WI38 (cell line): ENCODE measurements at regions not wholly inside any gene's neighbourhood (a gene's known extent, or its start where the extent isn't known, plus 50 kb on each side); places are given as distances from the start of the nearest gene placed in this dataset.

Experiments used
- H3K4me3 ChIP-seq: 2 replicates; pipeline ENCODE4 v1.5.1; 2011; ENCODE audit warnings: low read depth, mild to moderate bottlenecking, control low read depth, low read length
- TF ChIP-seq, protein P1 (sequence below): IDR thresholded peaks from 2 replicates; pipeline ENCODE4 v1.5.1; 2012; ENCODE audit warnings: low read depth, mild to moderate bottlenecking, control low read depth, low read length

DNA sequence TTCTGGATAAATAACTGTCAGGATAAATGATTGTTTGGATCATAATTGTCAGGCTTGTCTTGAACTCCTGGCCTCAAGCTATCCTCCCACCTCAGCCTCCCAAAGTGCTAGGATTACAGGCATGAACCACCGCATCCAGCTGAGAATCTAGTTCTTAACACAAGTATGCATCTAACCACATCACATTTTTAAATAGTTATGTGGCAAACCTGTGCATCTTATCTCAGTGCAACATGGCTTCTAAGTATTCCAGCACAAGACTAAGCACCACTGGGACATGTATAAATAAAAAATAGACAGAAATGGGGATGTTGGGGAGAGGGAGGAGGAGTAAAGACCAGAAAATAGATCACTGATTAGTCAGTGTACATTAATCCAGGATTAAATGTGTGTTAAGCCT is 74.7 kb upstream of the TBL1X start:
- TF ChIP-seq, protein P1, sequence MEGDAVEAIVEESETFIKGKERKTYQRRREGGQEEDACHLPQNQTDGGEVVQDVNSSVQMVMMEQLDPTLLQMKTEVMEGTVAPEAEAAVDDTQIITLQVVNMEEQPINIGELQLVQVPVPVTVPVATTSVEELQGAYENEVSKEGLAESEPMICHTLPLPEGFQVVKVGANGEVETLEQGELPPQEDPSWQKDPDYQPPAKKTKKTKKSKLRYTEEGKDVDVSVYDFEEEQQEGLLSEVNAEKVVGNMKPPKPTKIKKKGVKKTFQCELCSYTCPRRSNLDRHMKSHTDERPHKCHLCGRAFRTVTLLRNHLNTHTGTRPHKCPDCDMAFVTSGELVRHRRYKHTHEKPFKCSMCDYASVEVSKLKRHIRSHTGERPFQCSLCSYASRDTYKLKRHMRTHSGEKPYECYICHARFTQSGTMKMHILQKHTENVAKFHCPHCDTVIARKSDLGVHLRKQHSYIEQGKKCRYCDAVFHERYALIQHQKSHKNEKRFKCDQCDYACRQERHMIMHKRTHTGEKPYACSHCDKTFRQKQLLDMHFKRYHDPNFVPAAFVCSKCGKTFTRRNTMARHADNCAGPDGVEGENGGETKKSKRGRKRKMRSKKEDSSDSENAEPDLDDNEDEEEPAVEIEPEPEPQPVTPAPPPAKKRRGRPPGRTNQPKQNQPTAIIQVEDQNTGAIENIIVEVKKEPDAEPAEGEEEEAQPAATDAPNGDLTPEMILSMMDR, result no peak

DNA sequence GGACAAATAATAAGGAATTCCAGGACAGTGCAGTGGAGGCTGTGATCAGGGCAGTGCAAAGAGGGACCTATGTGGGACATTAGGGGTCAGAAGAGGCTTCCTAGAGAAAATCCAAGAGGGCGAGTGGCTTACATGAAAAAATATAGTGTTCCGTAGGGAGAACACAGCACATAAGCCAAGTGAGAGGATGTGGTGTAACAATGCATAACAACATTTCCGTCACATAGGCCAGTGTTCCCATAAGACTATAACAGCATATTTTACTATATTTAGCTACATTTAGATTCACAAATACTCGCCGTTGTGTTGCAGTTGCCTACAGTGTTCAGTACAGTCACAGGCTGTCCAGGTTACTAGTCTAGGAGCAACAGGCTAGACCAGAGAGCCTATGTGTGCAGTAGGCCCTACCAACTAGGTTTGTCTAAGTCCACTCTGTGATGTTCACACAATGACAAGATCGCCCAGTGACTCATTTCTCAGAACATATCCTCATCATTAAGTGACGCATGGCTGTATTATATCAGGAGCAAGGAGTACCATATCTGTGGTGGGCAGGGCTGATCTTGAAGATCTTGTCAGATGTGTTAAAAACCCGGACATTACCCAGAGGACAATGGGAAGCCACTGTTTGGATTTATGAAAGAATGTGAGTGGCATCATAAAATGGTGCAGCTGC is 74.0 kb upstream of the TBL1X start:
- no peak overlapping the region for H3K4me3 ChIP-seq
- TF ChIP-seq, protein P1, result no peak

More for the DNA sequence above, 74.7 kb upstream of the TBL1X start:
- H3K4me3 ChIP-seq, result no peak overlapping the region

DNA sequence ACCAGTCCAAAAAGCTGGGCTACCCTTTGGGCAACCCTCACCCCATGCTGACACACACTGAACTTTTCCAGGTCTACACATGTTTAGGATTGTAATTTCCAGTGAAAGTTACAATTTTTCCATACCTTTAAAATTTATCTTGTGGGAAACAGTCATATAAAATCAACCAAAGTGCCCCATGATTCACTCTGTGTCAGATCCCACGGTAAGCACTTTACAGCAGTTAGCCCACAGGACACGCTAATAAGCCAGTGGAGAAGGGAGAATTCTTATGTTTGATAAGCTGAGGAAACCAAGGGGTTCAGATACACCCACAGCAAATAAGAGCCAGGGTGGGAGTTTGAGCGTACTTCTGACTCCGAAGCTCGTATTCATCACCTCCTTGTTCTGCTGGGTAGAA is 72.4 kb upstream of the TBL1X start:
- no peak overlapping the region for H3K4me3 ChIP-seq
- TF ChIP-seq, protein P1, result no peak

DNA sequence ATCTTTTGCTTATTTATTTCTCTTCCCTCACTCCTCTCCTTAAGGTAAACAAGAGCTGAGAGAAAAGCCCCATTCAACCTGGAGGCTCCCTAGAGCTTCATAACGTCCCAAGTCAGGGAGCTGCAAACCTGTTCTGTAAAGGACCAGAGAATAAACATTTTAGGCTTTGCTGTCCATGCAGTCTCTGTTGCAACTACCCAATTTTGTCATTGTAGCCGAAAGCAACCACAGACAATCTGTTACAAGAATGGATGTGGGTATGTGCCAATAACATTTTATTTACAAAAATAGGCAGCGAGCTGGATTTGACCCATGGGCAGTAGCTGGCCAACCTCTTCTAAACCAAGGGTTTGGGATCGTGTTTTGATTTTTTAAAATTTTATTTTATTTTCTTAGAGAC is 71.3 kb upstream of the TBL1X start:
- TF ChIP-seq, protein P1, result no peak
- no peak overlapping the region for H3K4me3 ChIP-seq

DNA sequence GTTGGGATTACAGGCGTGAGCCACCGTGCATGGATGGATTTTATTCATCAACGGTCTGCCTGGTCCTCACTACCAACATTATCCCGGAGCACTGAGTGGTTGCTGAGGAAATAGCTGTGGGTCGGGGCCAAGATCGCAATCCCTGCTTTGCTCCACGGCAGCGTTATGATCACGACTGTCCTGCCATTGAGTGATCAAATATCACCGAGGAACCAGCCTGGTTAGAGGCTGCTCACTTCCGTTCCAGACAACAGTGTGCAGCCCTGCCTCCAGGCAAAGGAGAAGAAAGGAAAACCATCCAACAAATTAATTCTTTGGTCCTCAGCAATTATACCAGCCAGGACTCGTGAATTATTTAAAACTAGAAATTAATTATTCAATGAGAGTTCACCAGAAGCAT is 70.6 kb upstream of the TBL1X start:
- TF ChIP-seq, protein P1, result no peak
- no peak overlapping the region for H3K4me3 ChIP-seq

DNA sequence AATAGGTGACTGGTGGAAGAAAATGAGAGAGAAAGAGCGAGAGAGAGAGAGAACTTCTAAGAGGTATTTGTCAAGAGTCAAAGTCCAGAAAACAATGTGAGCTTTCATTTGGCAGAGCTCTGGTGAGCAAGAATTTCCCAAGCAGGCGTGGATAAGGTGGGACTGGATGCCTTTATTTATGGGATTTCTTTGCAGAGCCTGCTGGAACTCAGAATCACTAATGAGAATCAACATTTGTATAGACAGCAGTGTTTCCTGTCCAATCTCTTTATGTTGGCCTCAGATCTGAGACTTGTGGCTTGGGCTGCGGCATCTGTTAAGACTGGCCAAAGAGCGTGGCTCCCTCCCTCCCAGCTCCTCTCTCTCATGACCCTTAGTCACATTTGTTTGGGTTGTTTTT is 67.9 kb upstream of the TBL1X start:
- H3K4me3 ChIP-seq, result no peak overlapping the region
- TF ChIP-seq, protein P1, result no peak

DNA sequence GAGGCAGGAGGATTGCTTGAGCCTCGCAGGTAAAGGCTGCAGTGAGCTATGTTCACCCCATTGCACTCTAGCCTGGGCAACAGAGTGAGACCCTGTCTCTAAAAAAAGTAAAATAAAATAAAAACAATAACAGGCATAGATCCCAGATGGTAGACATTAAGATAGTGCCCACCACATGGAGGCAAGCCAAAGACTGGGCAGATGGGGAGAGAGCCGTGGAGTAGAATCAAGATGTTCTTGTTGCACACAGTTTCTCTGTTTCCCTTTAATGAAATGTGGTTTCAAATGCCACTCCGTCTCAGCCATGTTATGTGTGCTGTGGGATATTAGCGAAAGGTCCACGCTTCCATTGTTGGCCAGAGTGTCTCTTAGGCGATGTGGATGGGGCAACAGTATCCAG is 63.8 kb upstream of the TBL1X start:
- H3K4me3 ChIP-seq, result no peak overlapping the region
- TF ChIP-seq, protein P1, result no peak
